Activated CD8-positive, alpha-beta T cell treated with anti-CD3 and anti-CD28 coated beads for 36 hours (primary cell): ENCODE measurements at regions not wholly inside any gene's neighbourhood (a gene's known extent, or its start where the extent isn't known, plus 50 kb on each side); places are given as distances from the start of the nearest gene placed in this dataset.

Source experiments
- ATAC-seq: fragments of 200-7000 bp; cut with Tn5 transposase; one replicate; pipeline ENCODE4 v1.10.0; 2021; ENCODE audit warnings: mild to moderate bottlenecking, moderate library complexity
- CTCF ChIA-PET: fragments of 350-600 bp; sonication (Branson Sonifier 250); formaldehyde crosslinking; loops from one replicate; lab custom pipeline; 2021; ENCODE audit warnings: antibody characterized with exemption; lab: Charles Lee
- POLR2A ChIA-PET: fragments of 350-600 bp; sonication (Branson Sonifier 250); formaldehyde crosslinking; loops from one replicate; lab custom pipeline; 2021; ENCODE audit warnings: antibody characterized with exemption; lab: Charles Lee
- DNase-seq: peaks from one replicate; pipeline ENCODE4 v3.0.0-alpha.2; 2020
- H3K27ac Mint-ChIP-seq: one replicate; pipeline ENCODE4 v1.8.0; 2021; ENCODE audit warnings: mild to moderate bottlenecking, mixed read lengths
- H3K27me3 Mint-ChIP-seq: one replicate; pipeline ENCODE4 v1.8.0; 2021; ENCODE audit warnings: mixed read lengths
- H3K36me3 Mint-ChIP-seq: one replicate; pipeline ENCODE4 v1.8.0; 2021; ENCODE audit warnings: low read depth, mixed read lengths
- H3K4me1 Mint-ChIP-seq: one replicate; pipeline ENCODE4 v1.8.0; 2021; ENCODE audit warnings: low read depth, mixed read lengths
- H3K4me3 Mint-ChIP-seq: one replicate; pipeline ENCODE4 v1.8.0; 2021; ENCODE audit warnings: mild to moderate bottlenecking, moderate library complexity, mixed read lengths
- H3K9me3 Mint-ChIP-seq: one replicate; pipeline ENCODE4 v1.8.0; 2021; ENCODE audit warnings: mixed read lengths
- CTCF ChIP-seq: fragments of 200-600 bp; IDR thresholded peaks from one replicate; pipeline ENCODE4 v1.8.0; 2022; ENCODE audit warnings: antibody characterized with exemption, mild to moderate bottlenecking
- intact Hi-C: fragments of 100-400 bp; cut with micrococcal nuclease; formaldehyde crosslinking; loops from one replicate; pipeline ENCODE4 v1.10.0; 2022

GRCh38 chr6:101202867-101203374 lies 190.6 kb upstream of the GRIK2 start:
- CTCF ChIA-PET = interaction anchor here (0.8 kb wide), 1 partner anchor 18 kb away, joined by 3 read pairs; no protein-coding TSS in a partner anchor

GRCh38 chr6:101203664-101204063 lies 189.8 kb upstream of the GRIK2 start:
- CTCF ChIA-PET = interaction anchor here (0.8 kb wide), 1 partner anchor 18 kb away, joined by 3 read pairs; no protein-coding TSS in a partner anchor
- no peak for DNase-seq
- POLR2A ChIA-PET = no interaction called here
- no peaks in the 10 kb centered on the region for H3K36me3 Mint-ChIP-seq
- H3K27ac Mint-ChIP-seq = no peak overlapping the region
- ATAC-seq = no peak
- intact Hi-C loops = no loop called here
- TF ChIP-seq CTCF = no peak
- H3K4me1 Mint-ChIP-seq = no peaks in the 10 kb centered on the region
- no peaks in the 10 kb centered on the region for H3K9me3 Mint-ChIP-seq
- no peak overlapping the region for H3K4me3 Mint-ChIP-seq
- no peaks in the 10 kb centered on the region for H3K27me3 Mint-ChIP-seq

More at GRCh38 chr6:101202867-101203374, 190.6 kb upstream of the GRIK2 start:
- ATAC-seq (no peak), DNase-seq (no peak)
- intact Hi-C loops = no loop called here
- Mint-ChIP-seq H3K27ac (no peak overlapping the region), H3K4me3 (no peak overlapping the region), H3K9me3 (no peaks in the 10 kb centered on the region), H3K27me3 (no peaks in the 10 kb centered on the region), H3K4me1 (no peaks in the 10 kb centered on the region), H3K36me3 (no peaks in the 10 kb centered on the region)
- POLR2A ChIA-PET = no interaction called here
- TF ChIP-seq CTCF = no peak

GRCh38 chr6:101208152-101208551 lies 185.4 kb upstream of the GRIK2 start:
- ChIA-PET POLR2A (no interaction called here), CTCF (no interaction called here)
- Mint-ChIP-seq H3K4me3 (no peak overlapping the region), H3K4me1 (no peaks in the 10 kb centered on the region), H3K36me3 (no peaks in the 10 kb centered on the region), H3K27ac (no peak overlapping the region), H3K9me3 (no peaks in the 10 kb centered on the region), H3K27me3 (no peaks in the 10 kb centered on the region)
- intact Hi-C loops = no loop called here
- no peak for TF ChIP-seq CTCF
- ATAC-seq (no peak), DNase-seq (no peak)

GRCh38 chr6:101212640-101213039 lies 180.9 kb upstream of the GRIK2 start:
- no peak overlapping the region for H3K27ac Mint-ChIP-seq
- DNase-seq (no peak), ATAC-seq (no peak)
- peaks cover 3% of the 10 kb centered on the region for H3K9me3 Mint-ChIP-seq
- H3K4me1 Mint-ChIP-seq = no peaks in the 10 kb centered on the region
- no peak overlapping the region for H3K4me3 Mint-ChIP-seq
- no peaks in the 10 kb centered on the region for H3K27me3 Mint-ChIP-seq
- CTCF ChIA-PET = no interaction called here
- POLR2A ChIA-PET = no interaction called here
- no peak for TF ChIP-seq CTCF
- intact Hi-C loops = no loop called here
- H3K36me3 Mint-ChIP-seq = no peaks in the 10 kb centered on the region

- Mint-ChIP-seq H3K4me3 (no peak overlapping the region), H3K27me3 (no peaks in the 10 kb centered on the region), H3K36me3 (no peaks in the 10 kb centered on the region), H3K27ac (no peak overlapping the region), H3K4me1 (no peaks in the 10 kb centered on the region), H3K9me3 (peaks cover 3% of the 10 kb centered on the region)
- DNase-seq (no peak), ATAC-seq (no peak)
- ChIA-PET POLR2A (no interaction called here), CTCF (interaction anchor here (1.4 kb wide), 1 partner anchor 15 kb away, joined by 3 read pairs; no protein-coding TSS in a partner anchor)
- intact Hi-C loops = no loop called here
- TF ChIP-seq CTCF = no peak
Observed at GRCh38 chr6:101222007-101222406, 171.5 kb upstream of the GRIK2 start.
